ENCODE measurements at regions not wholly inside any gene's neighbourhood (a gene's known extent, or its start where the extent isn't known, plus 50 kb on each side); places are given as distances from the start of the nearest gene placed in this dataset.

DNA sequence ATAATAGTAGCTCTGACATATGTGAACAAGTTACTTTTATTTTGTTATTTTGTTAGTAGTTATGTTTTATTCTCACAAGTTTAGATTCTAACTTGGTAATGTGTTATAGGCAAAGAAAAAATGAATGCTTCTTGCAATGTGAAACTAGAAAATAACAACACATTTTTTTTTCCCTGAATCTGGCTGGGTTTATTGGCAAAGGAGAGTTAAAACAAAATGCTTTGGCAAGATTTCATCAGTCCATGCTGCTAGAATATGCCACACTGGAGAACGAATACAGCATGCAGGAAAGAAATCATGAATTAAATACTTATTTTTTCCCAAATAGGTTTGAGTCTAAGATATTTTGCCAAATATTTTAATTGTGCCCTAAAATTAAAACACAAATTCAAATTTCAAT lies 1048.1 kb upstream of the ACO1 start:
- TF ChIP-seq, protein P1, sequence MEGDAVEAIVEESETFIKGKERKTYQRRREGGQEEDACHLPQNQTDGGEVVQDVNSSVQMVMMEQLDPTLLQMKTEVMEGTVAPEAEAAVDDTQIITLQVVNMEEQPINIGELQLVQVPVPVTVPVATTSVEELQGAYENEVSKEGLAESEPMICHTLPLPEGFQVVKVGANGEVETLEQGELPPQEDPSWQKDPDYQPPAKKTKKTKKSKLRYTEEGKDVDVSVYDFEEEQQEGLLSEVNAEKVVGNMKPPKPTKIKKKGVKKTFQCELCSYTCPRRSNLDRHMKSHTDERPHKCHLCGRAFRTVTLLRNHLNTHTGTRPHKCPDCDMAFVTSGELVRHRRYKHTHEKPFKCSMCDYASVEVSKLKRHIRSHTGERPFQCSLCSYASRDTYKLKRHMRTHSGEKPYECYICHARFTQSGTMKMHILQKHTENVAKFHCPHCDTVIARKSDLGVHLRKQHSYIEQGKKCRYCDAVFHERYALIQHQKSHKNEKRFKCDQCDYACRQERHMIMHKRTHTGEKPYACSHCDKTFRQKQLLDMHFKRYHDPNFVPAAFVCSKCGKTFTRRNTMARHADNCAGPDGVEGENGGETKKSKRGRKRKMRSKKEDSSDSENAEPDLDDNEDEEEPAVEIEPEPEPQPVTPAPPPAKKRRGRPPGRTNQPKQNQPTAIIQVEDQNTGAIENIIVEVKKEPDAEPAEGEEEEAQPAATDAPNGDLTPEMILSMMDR (conservative IDR thresholded peaks at IDR 0.05): no peak
- no peak for TF ChIP-seq ZFX (IDR thresholded peaks at IDR 0.05)

Measured in C4-2B (cell line).